Sigmoid colon (tissue), 4 donors: ENCODE measurements at regions not wholly inside any gene's neighbourhood (a gene's known extent, or its start where the extent isn't known, plus 50 kb on each side); places are given as distances from the start of the nearest gene placed in this dataset.

Source experiments
- EP300 ChIP-seq, 4 donors: sonication (generic); formaldehyde crosslinking; IDR thresholded peaks; one replicate each; pipeline ENCODE4 v1.6.1; 2017; ENCODE audit warnings: antibody characterized with exemption in 4 of 4
- POLR2A ChIP-seq, 2 donors: fragments of 450-650 bp; IDR thresholded peaks; one replicate each; pipeline ENCODE4 v1.6.1; 2016; ENCODE audit warnings: antibody characterized with exemption in 2 of 2, mild to moderate bottlenecking in 2 of 2, moderate library complexity in 2 of 2
- POLR2AphosphoS5 ChIP-seq, 4 donors: sonication (generic); formaldehyde crosslinking; IDR thresholded peaks; one replicate each; pipeline ENCODE4 v1.6.1; 2017; ENCODE audit warnings: antibody characterized with exemption in 4 of 4
- TF ChIP-seq, protein P1 (sequence below), 4 experiments: fragments of 450-650 bp in 3 of 4; fragments of 200-600 bp in 1 of 4; IDR thresholded peaks; one replicate each; pipeline ENCODE4 v1.5.1; 2016 to 2019; ENCODE audit warnings: antibody characterized with exemption in 4 of 4, mild to moderate bottlenecking in 3 of 4, moderate library complexity in 2 of 4

DNA sequence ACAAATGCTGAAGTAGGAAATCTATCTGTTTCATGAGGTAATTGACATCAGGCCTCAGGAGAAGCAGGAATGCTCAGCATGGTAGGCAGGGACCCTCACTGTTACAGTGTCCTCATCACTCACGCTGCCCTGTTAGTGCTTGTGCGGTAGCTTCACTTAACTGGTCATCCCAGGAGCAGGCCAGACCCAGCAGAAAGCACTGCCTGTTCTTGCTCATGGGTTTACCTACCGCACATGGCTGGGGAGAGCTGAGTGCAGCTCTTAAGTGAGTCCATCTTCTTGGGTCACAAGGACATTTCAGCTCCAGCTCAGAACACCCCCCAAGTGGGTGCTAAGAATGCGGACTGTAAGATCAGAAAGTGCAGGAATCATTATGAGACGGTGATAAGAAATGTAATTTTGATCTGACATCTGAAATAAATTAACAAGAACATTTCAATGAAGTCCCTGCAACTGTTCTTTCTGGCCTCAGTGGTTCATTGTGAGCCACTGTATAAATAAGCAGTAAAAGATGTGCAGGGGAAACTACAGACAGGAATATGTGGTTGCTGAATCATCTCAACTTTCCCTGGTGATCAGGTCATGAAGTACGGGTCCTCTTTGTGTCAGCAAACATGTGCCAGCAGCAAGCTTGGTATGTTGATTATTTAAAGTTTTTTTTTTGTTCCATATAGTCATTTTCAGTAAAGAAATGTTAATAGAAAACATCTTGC lies 757.7 kb upstream of the TMEM132C start:
- TF ChIP-seq, protein P1, sequence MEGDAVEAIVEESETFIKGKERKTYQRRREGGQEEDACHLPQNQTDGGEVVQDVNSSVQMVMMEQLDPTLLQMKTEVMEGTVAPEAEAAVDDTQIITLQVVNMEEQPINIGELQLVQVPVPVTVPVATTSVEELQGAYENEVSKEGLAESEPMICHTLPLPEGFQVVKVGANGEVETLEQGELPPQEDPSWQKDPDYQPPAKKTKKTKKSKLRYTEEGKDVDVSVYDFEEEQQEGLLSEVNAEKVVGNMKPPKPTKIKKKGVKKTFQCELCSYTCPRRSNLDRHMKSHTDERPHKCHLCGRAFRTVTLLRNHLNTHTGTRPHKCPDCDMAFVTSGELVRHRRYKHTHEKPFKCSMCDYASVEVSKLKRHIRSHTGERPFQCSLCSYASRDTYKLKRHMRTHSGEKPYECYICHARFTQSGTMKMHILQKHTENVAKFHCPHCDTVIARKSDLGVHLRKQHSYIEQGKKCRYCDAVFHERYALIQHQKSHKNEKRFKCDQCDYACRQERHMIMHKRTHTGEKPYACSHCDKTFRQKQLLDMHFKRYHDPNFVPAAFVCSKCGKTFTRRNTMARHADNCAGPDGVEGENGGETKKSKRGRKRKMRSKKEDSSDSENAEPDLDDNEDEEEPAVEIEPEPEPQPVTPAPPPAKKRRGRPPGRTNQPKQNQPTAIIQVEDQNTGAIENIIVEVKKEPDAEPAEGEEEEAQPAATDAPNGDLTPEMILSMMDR (IDR thresholded peaks at IDR 0.05): no peak
- TF ChIP-seq POLR2AphosphoS5 (IDR thresholded peaks at IDR 0.05) (no peak), POLR2A (IDR thresholded peaks at IDR 0.05) (no peak), EP300 (IDR thresholded peaks at IDR 0.05) (no peak)
